ENCODE measurements at regions not wholly inside any gene's neighbourhood (a gene's known extent, or its start where the extent isn't known, plus 50 kb on each side); places are given as distances from the start of the nearest gene placed in this dataset.

DNA sequence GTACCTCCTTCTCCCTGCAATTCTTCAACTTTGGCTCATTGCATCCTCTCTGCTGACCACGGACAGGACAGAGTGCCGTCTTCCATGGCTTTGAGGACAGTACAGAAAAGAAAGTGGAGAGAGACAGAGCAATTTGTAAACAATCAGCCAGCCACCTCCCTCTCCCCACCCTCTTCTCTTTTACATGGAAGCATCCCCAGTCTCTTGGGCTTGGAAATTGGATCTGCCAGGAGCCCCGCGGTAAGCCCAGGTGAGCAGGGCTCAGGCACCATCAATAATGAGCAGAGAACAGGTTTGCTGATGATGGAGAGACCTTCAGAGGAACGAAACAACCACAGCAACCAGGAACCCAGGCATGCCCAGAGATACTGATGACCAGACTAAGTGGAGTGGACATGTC, 194.9 kb upstream of the TNRC6C start:
- TF ChIP-seq, protein P1, sequence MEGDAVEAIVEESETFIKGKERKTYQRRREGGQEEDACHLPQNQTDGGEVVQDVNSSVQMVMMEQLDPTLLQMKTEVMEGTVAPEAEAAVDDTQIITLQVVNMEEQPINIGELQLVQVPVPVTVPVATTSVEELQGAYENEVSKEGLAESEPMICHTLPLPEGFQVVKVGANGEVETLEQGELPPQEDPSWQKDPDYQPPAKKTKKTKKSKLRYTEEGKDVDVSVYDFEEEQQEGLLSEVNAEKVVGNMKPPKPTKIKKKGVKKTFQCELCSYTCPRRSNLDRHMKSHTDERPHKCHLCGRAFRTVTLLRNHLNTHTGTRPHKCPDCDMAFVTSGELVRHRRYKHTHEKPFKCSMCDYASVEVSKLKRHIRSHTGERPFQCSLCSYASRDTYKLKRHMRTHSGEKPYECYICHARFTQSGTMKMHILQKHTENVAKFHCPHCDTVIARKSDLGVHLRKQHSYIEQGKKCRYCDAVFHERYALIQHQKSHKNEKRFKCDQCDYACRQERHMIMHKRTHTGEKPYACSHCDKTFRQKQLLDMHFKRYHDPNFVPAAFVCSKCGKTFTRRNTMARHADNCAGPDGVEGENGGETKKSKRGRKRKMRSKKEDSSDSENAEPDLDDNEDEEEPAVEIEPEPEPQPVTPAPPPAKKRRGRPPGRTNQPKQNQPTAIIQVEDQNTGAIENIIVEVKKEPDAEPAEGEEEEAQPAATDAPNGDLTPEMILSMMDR (IDR thresholded peaks at IDR 0.05), result no peak
- TF ChIP-seq POLR2A (IDR thresholded peaks at IDR 0.05), result no peak
- TF ChIP-seq POLR2AphosphoS5 (IDR thresholded peaks at IDR 0.05), result no peak

All from breast epithelium (tissue), 3 donors.